NCI-H526 (cell line): ENCODE measurements at regions not wholly inside any gene's neighbourhood (a gene's known extent, or its start where the extent isn't known, plus 50 kb on each side); places are given as distances from the start of the nearest gene placed in this dataset.
"Not testable (repeated sequence)": the region's sequence is repeated elsewhere in the genome, so short reads cannot be mapped to it uniquely, and the experiment has no call there.

ENCODE experiments used
- DNase-seq, 2 experiments: peaks; one replicate each; lab custom pipeline; 2025; lab: John Stamatoyannopoulos, UW

GRCh38 chr3:145906755-145907154, 254.2 kb downstream of the PLOD2 start:
- no peak for DNase-seq

- DNase-seq = no peak
These were observed 250.0 kb downstream of the PLOD2 start for GRCh38 chr3:145911016-145911415.

- no peak for DNase-seq
These were observed 245.2 kb downstream of the PLOD2 start for GRCh38 chr3:145915787-145916186.

- DNase-seq = not testable (repeated sequence)
These were observed 233.2 kb downstream of the PLOD2 start for GRCh38 chr3:145927736-145928135.

- no peak for DNase-seq
These were observed 224.0 kb downstream of the PLOD2 start for GRCh38 chr3:145936971-145937370.

GRCh38 chr3:145939431-145939830, 221.6 kb downstream of the PLOD2 start:
- DNase-seq = peak; percentile 69 to 75

- DNase-seq = no peak
These were observed 218.9 kb downstream of the PLOD2 start for GRCh38 chr3:145942052-145942451.

- no peak for DNase-seq
These were observed 217.0 kb downstream of the PLOD2 start for GRCh38 chr3:145943952-145944351.

- DNase-seq = no peak
These were observed 209.5 kb downstream of the PLOD2 start for GRCh38 chr3:145951441-145951840.

- no peak for DNase-seq
These were observed 208.4 kb downstream of the PLOD2 start for GRCh38 chr3:145952536-145952935.

- no peak for DNase-seq
These were observed 207.7 kb downstream of the PLOD2 start for GRCh38 chr3:145953316-145953715.

GRCh38 chr3:145959457-145960088, 201.4 kb downstream of the PLOD2 start:
- no peak for DNase-seq

- DNase-seq = no peak
These were observed 197.9 kb downstream of the PLOD2 start for GRCh38 chr3:145963111-145963510.

- DNase-seq = no peak
These were observed 193.9 kb downstream of the PLOD2 start for GRCh38 chr3:145967043-145967442.

- DNase-seq = no peak
These were observed 189.8 kb downstream of the PLOD2 start for GRCh38 chr3:145971186-145971585.

GRCh38 chr3:145972851-145973250, 188.1 kb downstream of the PLOD2 start:
- no peak for DNase-seq

GRCh38 chr3:145981056-145981455, 179.9 kb downstream of the PLOD2 start:
- no peak for DNase-seq

GRCh38 chr3:145983101-145983500, 177.9 kb downstream of the PLOD2 start:
- DNase-seq = no peak
